Caco-2 (cell line): ENCODE measurements at regions not wholly inside any gene's neighbourhood (a gene's known extent, or its start where the extent isn't known, plus 50 kb on each side); places are given as distances from the start of the nearest gene placed in this dataset.

Experiments used
- BruUV-seq: library from RNA; stranded (reverse); fragments of 400-500 nt; replicated peaks from 2 replicates; lab custom pipeline; 2021; lab: Mats Ljungman, UMichigan
- CTCF ChIA-PET: fragments of 300-600 bp; sonication (Branson Sonifier 250); formaldehyde crosslinking; loops from one replicate; lab custom pipeline; 2022; ENCODE audit warnings: antibody characterized with exemption; lab: Charles Lee
- POLR2A ChIA-PET: fragments of 300-600 bp; sonication (Branson Sonifier 250); formaldehyde crosslinking; loops from one replicate; lab custom pipeline; 2022; ENCODE audit warnings: antibody characterized with exemption; lab: Charles Lee
- DNase-seq, 2 experiments: peaks; one replicate each; pipeline versions ENCODE4 v3.0.0 to v3.0.0-alpha.2; 2020 to 2022
- H3K27me3 ChIP-seq: replicated peaks from 2 replicates; pipeline ENCODE4 v1.6.0; 2011; ENCODE audit warnings: low read length; ENCODE audit not compliant: control insufficient read depth, insufficient read depth
- H3K36me3 ChIP-seq: 2 replicates; pipeline ENCODE4 v1.5.1; 2011; ENCODE audit warnings: low read length; ENCODE audit not compliant: control insufficient read depth, insufficient read depth
- H3K4me1 ChIP-seq: fragments of 250-450 bp; sonication (Bioruptor Pico); 2 replicates; pipeline ENCODE4 v1.5.1; 2020; ENCODE audit warnings: mild to moderate bottlenecking
- H3K4me3 ChIP-seq: 2 replicates; pipeline ENCODE4 v1.5.1; 2011; ENCODE audit warnings: low read depth, mild to moderate bottlenecking, control low read depth, low read length
- H3K9me3 ChIP-seq: fragments of 250-450 bp; sonication (Bioruptor Pico); 2 replicates; pipeline ENCODE4 v1.5.1; 2020; ENCODE audit warnings: mild to moderate bottlenecking, moderate library complexity
- H3K27ac Mint-ChIP-seq: one replicate; pipeline ENCODE4 v1.8.0; 2022; ENCODE audit warnings: mixed read lengths; ENCODE audit not compliant: unreplicated experiment
- H3K27me3 Mint-ChIP-seq: one replicate; pipeline ENCODE4 v1.8.0; 2022; ENCODE audit warnings: mixed read lengths; ENCODE audit not compliant: insufficient read depth, unreplicated experiment
- H3K36me3 Mint-ChIP-seq: one replicate; pipeline ENCODE4 v1.8.0; 2022; ENCODE audit warnings: mild to moderate bottlenecking, mixed read lengths; ENCODE audit not compliant: insufficient read depth, unreplicated experiment
- H3K4me1 Mint-ChIP-seq: one replicate; pipeline ENCODE4 v1.8.0; 2022; ENCODE audit warnings: low read depth, mixed read lengths; ENCODE audit not compliant: unreplicated experiment
- H3K4me3 Mint-ChIP-seq: one replicate; pipeline ENCODE4 v1.8.0; 2022; ENCODE audit warnings: mild to moderate bottlenecking, moderate library complexity, mixed read lengths; ENCODE audit not compliant: unreplicated experiment
- H3K9me3 Mint-ChIP-seq: one replicate; pipeline ENCODE4 v1.8.0; 2022; ENCODE audit warnings: mixed read lengths; ENCODE audit not compliant: unreplicated experiment
- CTCF ChIP-seq, 2 experiments: fragments of 200-600 bp in 1 of 2; IDR thresholded peaks; 1 replicate in 1 of 2; 2 replicates in 1 of 2; pipeline versions ENCODE4 v1.5.1 to v1.8.0; 2011 to 2022; ENCODE audit warnings: antibody characterized with exemption in 1 of 2, control low read depth in 1 of 2, inconsistent platforms in 1 of 2, low read depth in 1 of 2, low read length in 1 of 2, mild to moderate bottlenecking in 1 of 2, moderate library complexity in 1 of 2; ENCODE audit not compliant: insufficient read depth in 1 of 2, severe bottlenecking in 1 of 2, unreplicated experiment in 1 of 2
- intact Hi-C: fragments of 100-400 bp; cut with micrococcal nuclease; formaldehyde crosslinking; loops from one replicate; pipeline ENCODE4 v1.10.0; 2022; ENCODE audit not compliant: unreplicated experiment

- Mint-ChIP-seq H3K36me3 (no peaks in the 10 kb centered on the region), H3K4me3 (no peak overlapping the region), H3K27ac (no peak overlapping the region), H3K4me1 (no peaks in the 10 kb centered on the region), H3K9me3 (no peaks in the 10 kb centered on the region), H3K27me3 (no peaks in the 10 kb centered on the region)
- H3K27me3 ChIP-seq: no peaks in the 10 kb centered on the region
- DNase-seq: no peak
- H3K36me3 ChIP-seq: no peaks in the 10 kb centered on the region
- ChIA-PET CTCF (no interaction called here), POLR2A (no interaction called here)
- BruUV-seq: no TSS peak
- intact Hi-C loops: no loop called here
- TF ChIP-seq CTCF (IDR thresholded peaks at IDR 0.05; ENCODE audit: insufficient read depth in 1 of 2, low read depth in 1 of 2, low read length in 1 of 2, severe bottlenecking in 1 of 2, unreplicated experiment in 1 of 2): no peak
- no peaks in the 10 kb centered on the region for H3K9me3 ChIP-seq
- no peak overlapping the region for H3K4me3 ChIP-seq
- H3K4me1 ChIP-seq: no peaks in the 10 kb centered on the region
Measured at GRCh38 chr14:87121716-87122115, 871.3 kb downstream of the GALC start.

GRCh38 chr14:87115234-87115633, 877.7 kb downstream of the GALC start:
- Mint-ChIP-seq H3K27ac (no peak overlapping the region), H3K4me1 (no peaks in the 10 kb centered on the region), H3K9me3 (no peaks in the 10 kb centered on the region), H3K4me3 (no peak overlapping the region), H3K27me3 (peaks cover 4% of the 10 kb centered on the region), H3K36me3 (no peaks in the 10 kb centered on the region)
- ChIA-PET CTCF (no interaction called here), POLR2A (no interaction called here)
- Histone ChIP-seq H3K4me1 (no peaks in the 10 kb centered on the region), H3K4me3 (no peak overlapping the region), H3K27me3 (no peaks in the 10 kb centered on the region), H3K9me3 (no peaks in the 10 kb centered on the region), H3K36me3 (no peaks in the 10 kb centered on the region)
- TF ChIP-seq CTCF (IDR thresholded peaks at IDR 0.05; ENCODE audit: insufficient read depth in 1 of 2, low read depth in 1 of 2, low read length in 1 of 2, severe bottlenecking in 1 of 2, unreplicated experiment in 1 of 2): no peak
- no TSS peak for BruUV-seq
- intact Hi-C loops: no loop called here
- no peak for DNase-seq

GRCh38 chr14:87113286-87113685, 879.7 kb downstream of the GALC start:
- no peaks in the 10 kb centered on the region for H3K4me1 Mint-ChIP-seq
- H3K36me3 Mint-ChIP-seq: no peaks in the 10 kb centered on the region
- ChIA-PET POLR2A (no interaction called here), CTCF (no interaction called here)
- H3K9me3 ChIP-seq: no peaks in the 10 kb centered on the region
- DNase-seq: no peak
- H3K4me1 ChIP-seq: no peaks in the 10 kb centered on the region
- H3K36me3 ChIP-seq: no peaks in the 10 kb centered on the region
- BruUV-seq: no TSS peak
- no peaks in the 10 kb centered on the region for H3K9me3 Mint-ChIP-seq
- peaks cover 4% of the 10 kb centered on the region for H3K27me3 Mint-ChIP-seq
- TF ChIP-seq CTCF (IDR thresholded peaks at IDR 0.05; ENCODE audit: insufficient read depth in 1 of 2, low read depth in 1 of 2, low read length in 1 of 2, severe bottlenecking in 1 of 2, unreplicated experiment in 1 of 2): no peak
- H3K4me3 ChIP-seq: no peak overlapping the region
- H3K27me3 ChIP-seq: no peaks in the 10 kb centered on the region
- H3K4me3 Mint-ChIP-seq: no peak overlapping the region
- H3K27ac Mint-ChIP-seq: no peak overlapping the region
- intact Hi-C loops: no loop called here
